Neural cell (in vitro differentiated cells): ENCODE measurements at regions not wholly inside any gene's neighbourhood (a gene's known extent, or its start where the extent isn't known, plus 50 kb on each side); places are given as distances from the start of the nearest gene placed in this dataset.

Experiments used
- EP300 ChIP-seq: fragments of 450-650 bp; conservative IDR thresholded peaks from 2 replicates; pipeline ENCODE4 v1.6.1; 2014; ENCODE audit warnings: antibody characterized with exemption, mild to moderate bottlenecking, moderate library complexity; ENCODE audit not compliant: poor library complexity, severe bottlenecking
- EZH2 ChIP-seq: fragments of 200-600, 300-800 bp; shearing (Covaris generic), sonication (generic); IDR thresholded peaks from 2 replicates; pipeline ENCODE4 v1.6.1; 2014; ENCODE audit warnings: antibody characterized with exemption, low read length, borderline replicate concordance, mild to moderate bottlenecking; ENCODE audit not compliant: insufficient read depth, poor library complexity, severe bottlenecking
- POLR2AphosphoS5 ChIP-seq: IDR thresholded peaks from 2 replicates; pipeline ENCODE4 v1.6.1; 2012
- RAD21 ChIP-seq: fragments of 450-650 bp; conservative IDR thresholded peaks from 2 replicates; pipeline ENCODE4 v1.6.1; 2014; ENCODE audit warnings: antibody characterized with exemption, mild to moderate bottlenecking, moderate library complexity
- SMC3 ChIP-seq: fragments of 450-650 bp; conservative IDR thresholded peaks from 2 replicates; pipeline ENCODE4 v1.6.1; 2014; ENCODE audit warnings: antibody characterized with exemption, mild to moderate bottlenecking, moderate library complexity; ENCODE audit not compliant: poor library complexity
- TAF1 ChIP-seq: IDR thresholded peaks from 2 replicates; pipeline ENCODE4 v1.6.1; 2012; ENCODE audit warnings: low read depth
- TF ChIP-seq, protein P1 (sequence below): fragments of 450-650 bp; IDR thresholded peaks from 2 replicates; pipeline ENCODE4 v1.5.1; 2014; ENCODE audit warnings: antibody characterized with exemption, mild to moderate bottlenecking, moderate library complexity; ENCODE audit not compliant: poor library complexity, severe bottlenecking
- TF ChIP-seq, protein P2 (sequence below): IDR thresholded peaks from 2 replicates; pipeline ENCODE4 v1.6.1; 2012; ENCODE audit warnings: borderline replicate concordance

DNA sequence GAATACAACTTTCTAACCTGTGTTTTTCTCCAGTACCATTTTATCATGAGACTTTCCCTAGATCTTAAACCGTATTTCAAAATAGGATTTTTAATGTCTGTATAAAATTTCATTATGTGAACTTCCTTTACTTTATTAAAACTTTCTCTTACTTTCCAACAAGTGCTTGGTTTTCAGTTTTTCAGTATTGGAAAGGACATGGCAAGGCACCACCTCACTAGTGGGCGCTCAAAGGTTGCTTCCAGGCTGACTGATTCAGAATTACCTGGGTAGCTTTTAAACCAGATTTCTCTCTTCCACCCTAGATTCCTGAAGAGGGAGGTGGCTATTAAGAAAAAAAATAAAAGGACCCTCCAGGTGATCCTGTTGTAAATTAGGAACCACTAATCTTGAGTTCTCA is 236.6 kb downstream of the SOX2 start:
- TF ChIP-seq, protein P1, sequence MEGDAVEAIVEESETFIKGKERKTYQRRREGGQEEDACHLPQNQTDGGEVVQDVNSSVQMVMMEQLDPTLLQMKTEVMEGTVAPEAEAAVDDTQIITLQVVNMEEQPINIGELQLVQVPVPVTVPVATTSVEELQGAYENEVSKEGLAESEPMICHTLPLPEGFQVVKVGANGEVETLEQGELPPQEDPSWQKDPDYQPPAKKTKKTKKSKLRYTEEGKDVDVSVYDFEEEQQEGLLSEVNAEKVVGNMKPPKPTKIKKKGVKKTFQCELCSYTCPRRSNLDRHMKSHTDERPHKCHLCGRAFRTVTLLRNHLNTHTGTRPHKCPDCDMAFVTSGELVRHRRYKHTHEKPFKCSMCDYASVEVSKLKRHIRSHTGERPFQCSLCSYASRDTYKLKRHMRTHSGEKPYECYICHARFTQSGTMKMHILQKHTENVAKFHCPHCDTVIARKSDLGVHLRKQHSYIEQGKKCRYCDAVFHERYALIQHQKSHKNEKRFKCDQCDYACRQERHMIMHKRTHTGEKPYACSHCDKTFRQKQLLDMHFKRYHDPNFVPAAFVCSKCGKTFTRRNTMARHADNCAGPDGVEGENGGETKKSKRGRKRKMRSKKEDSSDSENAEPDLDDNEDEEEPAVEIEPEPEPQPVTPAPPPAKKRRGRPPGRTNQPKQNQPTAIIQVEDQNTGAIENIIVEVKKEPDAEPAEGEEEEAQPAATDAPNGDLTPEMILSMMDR: no peak
- no peak for TF ChIP-seq TAF1
- no peak for TF ChIP-seq POLR2AphosphoS5
- TF ChIP-seq EP300: no peak
- no peak for TF ChIP-seq EZH2
- TF ChIP-seq, protein P2, sequence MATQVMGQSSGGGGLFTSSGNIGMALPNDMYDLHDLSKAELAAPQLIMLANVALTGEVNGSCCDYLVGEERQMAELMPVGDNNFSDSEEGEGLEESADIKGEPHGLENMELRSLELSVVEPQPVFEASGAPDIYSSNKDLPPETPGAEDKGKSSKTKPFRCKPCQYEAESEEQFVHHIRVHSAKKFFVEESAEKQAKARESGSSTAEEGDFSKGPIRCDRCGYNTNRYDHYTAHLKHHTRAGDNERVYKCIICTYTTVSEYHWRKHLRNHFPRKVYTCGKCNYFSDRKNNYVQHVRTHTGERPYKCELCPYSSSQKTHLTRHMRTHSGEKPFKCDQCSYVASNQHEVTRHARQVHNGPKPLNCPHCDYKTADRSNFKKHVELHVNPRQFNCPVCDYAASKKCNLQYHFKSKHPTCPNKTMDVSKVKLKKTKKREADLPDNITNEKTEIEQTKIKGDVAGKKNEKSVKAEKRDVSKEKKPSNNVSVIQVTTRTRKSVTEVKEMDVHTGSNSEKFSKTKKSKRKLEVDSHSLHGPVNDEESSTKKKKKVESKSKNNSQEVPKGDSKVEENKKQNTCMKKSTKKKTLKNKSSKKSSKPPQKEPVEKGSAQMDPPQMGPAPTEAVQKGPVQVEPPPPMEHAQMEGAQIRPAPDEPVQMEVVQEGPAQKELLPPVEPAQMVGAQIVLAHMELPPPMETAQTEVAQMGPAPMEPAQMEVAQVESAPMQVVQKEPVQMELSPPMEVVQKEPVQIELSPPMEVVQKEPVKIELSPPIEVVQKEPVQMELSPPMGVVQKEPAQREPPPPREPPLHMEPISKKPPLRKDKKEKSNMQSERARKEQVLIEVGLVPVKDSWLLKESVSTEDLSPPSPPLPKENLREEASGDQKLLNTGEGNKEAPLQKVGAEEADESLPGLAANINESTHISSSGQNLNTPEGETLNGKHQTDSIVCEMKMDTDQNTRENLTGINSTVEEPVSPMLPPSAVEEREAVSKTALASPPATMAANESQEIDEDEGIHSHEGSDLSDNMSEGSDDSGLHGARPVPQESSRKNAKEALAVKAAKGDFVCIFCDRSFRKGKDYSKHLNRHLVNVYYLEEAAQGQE: no peak
- TF ChIP-seq RAD21: no peak
- no peak for TF ChIP-seq SMC3
